GM12872 (cell line): ENCODE measurements at regions not wholly inside any gene's neighbourhood (a gene's known extent, or its start where the extent isn't known, plus 50 kb on each side); places are given as distances from the start of the nearest gene placed in this dataset.

Experiments used
- CTCF ChIP-seq: IDR thresholded peaks from 3 replicates; pipeline ENCODE4 v1.5.1; 2011; ENCODE audit warnings: low read depth, mild to moderate bottlenecking, low read length, moderate library complexity; ENCODE audit not compliant: insufficient read depth

- no peak for TF ChIP-seq CTCF
Measured at GRCh38 chr12:16927259-16927658, 321.3 kb upstream of the LMO3 start.

DNA sequence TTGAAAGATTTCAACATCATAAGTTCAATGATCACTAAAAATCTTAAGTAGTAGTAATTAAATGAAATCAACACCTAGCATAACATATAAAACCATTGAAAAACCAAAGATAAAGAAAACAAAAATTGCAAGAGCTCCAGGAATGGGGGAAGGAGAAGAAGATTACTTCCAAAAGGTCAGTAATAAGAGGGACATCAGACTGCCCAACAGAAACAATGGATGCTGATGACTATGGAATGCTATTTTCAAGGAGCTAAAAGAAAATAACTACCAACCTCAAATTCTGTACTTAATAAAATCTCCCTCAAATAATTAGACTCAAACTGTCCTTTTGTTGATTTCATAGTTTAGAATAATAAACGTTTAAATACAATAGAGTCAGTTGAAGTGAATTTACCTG lies 314.5 kb upstream of the LMO3 start:
- no peak for TF ChIP-seq CTCF

GRCh38 chr12:16919551-16919950 lies 313.6 kb upstream of the LMO3 start:
- no peak for TF ChIP-seq CTCF

- TF ChIP-seq CTCF = no peak
Measured at GRCh38 chr12:16914853-16915252, 308.9 kb upstream of the LMO3 start.

DNA sequence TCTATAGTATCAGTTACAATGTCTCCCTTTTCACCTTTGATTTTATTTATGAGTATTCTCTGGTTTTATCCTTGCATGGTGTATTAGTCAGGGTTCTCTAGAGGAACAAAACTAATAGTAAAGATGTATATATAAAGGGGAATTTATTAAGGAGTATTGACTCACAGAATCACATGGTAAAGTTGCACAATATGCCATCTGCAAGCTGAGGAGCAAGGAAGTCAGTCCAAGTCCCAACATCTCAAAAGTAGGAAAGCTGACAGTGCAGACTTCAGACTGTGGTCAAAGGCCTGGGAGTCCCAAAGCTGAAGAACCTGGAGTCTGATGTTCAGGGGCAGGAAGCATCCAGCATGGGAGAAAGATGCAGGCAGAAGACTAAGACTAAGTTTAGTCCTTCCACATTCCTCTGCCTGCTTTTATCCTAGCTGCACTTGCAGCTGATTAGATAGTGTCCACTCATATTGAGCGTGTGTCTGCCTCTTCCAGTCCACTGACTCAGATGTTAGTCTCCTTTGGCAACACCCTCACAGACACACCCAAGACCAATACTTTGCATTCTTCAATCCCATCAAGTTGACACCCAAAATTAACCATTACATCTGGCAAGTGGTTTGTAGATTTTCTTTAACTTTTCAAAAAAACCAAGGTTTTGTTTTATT lies 308.0 kb upstream of the LMO3 start:
- no peak for TF ChIP-seq CTCF

- no peak for TF ChIP-seq CTCF
Measured at GRCh38 chr12:16901946-16902345, 296.0 kb upstream of the LMO3 start.

- no peak for TF ChIP-seq CTCF
Measured at GRCh38 chr12:16893426-16893825, 287.5 kb upstream of the LMO3 start.
